GM10266 (cell line): ENCODE measurements at regions not wholly inside any gene's neighbourhood (a gene's known extent, or its start where the extent isn't known, plus 50 kb on each side); places are given as distances from the start of the nearest gene placed in this dataset.

ENCODE experiments used
- DNase-seq: peaks from one replicate; pipeline ENCODE4 v3.0.0; 2012; ENCODE audit errors: extremely low spot score
- TF ChIP-seq, protein P1 (sequence below): IDR thresholded peaks from 2 replicates; pipeline ENCODE4 v1.5.1; 2012; ENCODE audit warnings: mild to moderate bottlenecking, low read depth; ENCODE audit not compliant: control insufficient read depth, insufficient read depth; ENCODE audit errors: missing control alignments

- DNase-seq, result no peak
- TF ChIP-seq, protein P1, sequence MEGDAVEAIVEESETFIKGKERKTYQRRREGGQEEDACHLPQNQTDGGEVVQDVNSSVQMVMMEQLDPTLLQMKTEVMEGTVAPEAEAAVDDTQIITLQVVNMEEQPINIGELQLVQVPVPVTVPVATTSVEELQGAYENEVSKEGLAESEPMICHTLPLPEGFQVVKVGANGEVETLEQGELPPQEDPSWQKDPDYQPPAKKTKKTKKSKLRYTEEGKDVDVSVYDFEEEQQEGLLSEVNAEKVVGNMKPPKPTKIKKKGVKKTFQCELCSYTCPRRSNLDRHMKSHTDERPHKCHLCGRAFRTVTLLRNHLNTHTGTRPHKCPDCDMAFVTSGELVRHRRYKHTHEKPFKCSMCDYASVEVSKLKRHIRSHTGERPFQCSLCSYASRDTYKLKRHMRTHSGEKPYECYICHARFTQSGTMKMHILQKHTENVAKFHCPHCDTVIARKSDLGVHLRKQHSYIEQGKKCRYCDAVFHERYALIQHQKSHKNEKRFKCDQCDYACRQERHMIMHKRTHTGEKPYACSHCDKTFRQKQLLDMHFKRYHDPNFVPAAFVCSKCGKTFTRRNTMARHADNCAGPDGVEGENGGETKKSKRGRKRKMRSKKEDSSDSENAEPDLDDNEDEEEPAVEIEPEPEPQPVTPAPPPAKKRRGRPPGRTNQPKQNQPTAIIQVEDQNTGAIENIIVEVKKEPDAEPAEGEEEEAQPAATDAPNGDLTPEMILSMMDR, result no peak
Measured at GRCh38 chr15:93467337-93467736, 378.3 kb upstream of the RGMA start.

GRCh38 chr15:93466380-93466779 is 377.4 kb upstream of the RGMA start:
- no peak for DNase-seq
- TF ChIP-seq, protein P1, result no peak

DNA sequence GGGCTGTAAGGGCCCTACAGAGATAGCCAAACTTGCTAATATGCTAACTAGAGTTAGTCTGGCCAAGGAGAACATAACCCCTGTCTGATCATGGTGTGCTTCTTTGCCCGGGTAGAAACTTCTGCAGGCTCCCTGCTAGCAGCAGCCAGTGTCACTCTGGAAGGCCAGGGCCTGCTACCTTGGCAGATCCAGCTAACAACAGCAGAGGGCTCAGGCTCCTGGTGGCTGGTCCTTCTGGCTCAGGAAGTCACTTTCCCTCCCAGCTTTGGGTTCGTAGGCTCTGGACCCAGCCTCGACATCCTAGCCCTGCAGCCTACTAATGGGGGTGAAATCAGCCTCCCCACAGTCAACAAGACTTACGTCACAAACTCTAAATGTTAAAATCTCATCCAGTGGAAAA is 373.7 kb upstream of the RGMA start:
- TF ChIP-seq, protein P1, result no peak
- no peak for DNase-seq

DNA sequence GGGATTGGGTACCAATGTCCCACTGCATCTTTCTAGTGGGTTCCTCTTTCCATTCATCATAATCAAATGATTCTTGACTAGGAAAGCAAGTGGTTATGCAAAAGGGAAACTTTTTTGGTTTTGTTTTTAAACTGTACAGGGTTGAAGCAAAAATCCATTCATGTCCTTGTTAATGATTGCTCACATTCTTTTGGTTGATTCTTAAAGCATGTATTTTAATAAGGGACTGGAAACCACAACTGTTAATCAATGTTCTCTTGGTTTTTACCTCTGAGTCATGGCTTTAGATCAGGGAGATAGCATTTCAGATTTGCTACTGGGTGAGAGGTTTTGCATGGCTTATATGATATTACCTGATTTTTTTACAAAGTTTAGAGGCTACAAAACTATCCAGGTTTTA is 371.7 kb upstream of the RGMA start:
- no peak for DNase-seq
- TF ChIP-seq, protein P1, result no peak

DNA sequence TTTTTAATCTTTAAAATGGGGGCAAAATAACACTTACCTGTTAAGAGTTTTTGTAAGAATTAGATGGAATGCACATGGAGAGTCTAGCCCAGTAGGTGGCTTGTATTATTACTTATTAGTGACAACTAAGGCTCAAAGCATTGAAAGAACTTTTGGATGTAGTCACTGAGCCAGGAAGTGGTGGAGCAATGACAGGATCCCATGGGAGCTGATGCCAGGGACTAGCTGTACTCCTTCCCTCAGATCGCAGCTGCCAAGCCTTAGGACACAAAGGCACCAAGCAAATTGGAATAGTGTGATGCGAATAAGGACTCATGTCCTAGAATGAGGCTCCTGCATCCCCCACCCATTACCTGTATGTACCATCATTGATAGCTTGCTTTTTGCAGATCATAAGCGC is 370.4 kb upstream of the RGMA start:
- TF ChIP-seq, protein P1, result no peak
- no peak for DNase-seq

- TF ChIP-seq, protein P1, result no peak
- DNase-seq, result no peak
Measured at GRCh38 chr15:93458597-93458996, 369.6 kb upstream of the RGMA start.

DNA sequence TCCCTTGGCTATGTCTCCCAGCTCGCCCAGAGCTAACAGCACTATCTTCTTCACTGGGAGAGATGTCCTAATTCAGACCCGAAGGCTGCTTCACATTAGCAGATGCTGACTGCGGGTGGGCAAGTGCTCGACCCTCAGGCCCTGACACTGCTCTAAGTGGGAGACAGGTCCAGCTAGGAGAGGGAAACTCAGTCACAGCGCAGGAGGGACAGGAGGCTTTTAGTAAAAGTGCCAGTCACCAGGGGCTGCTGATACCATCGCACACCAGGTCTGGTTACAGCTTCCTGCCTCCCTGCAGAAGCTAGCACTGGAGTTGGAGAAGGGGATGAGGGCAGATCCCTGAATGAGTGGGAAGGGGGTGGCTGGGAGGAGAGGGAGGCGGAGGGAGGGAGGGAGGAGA is 365.8 kb upstream of the RGMA start:
- TF ChIP-seq, protein P1, result no peak

More for the DNA sequence above, 365.8 kb upstream of the RGMA start:
- DNase-seq, result no peak
